ENCODE measurements at regions not wholly inside any gene's neighbourhood (a gene's known extent, or its start where the extent isn't known, plus 50 kb on each side); places are given as distances from the start of the nearest gene placed in this dataset.

- TF ChIP-seq POLR2AphosphoS5 (IDR thresholded peaks at IDR 0.05; ENCODE audit: low read depth, low read length) (no peak), SIN3A (IDR thresholded peaks at IDR 0.05; ENCODE audit: borderline replicate concordance, insufficient read depth, low read length) (no peak), TAF1 (IDR thresholded peaks at IDR 0.05; ENCODE audit: borderline replicate concordance, insufficient read depth, low read length) (no peak), FOXP2 (optimal IDR thresholded peaks at IDR 0.05; ENCODE audit: borderline replicate concordance, extremely low read depth, extremely low read length, insufficient read depth) (no peak)
- TF ChIP-seq, protein P1, sequence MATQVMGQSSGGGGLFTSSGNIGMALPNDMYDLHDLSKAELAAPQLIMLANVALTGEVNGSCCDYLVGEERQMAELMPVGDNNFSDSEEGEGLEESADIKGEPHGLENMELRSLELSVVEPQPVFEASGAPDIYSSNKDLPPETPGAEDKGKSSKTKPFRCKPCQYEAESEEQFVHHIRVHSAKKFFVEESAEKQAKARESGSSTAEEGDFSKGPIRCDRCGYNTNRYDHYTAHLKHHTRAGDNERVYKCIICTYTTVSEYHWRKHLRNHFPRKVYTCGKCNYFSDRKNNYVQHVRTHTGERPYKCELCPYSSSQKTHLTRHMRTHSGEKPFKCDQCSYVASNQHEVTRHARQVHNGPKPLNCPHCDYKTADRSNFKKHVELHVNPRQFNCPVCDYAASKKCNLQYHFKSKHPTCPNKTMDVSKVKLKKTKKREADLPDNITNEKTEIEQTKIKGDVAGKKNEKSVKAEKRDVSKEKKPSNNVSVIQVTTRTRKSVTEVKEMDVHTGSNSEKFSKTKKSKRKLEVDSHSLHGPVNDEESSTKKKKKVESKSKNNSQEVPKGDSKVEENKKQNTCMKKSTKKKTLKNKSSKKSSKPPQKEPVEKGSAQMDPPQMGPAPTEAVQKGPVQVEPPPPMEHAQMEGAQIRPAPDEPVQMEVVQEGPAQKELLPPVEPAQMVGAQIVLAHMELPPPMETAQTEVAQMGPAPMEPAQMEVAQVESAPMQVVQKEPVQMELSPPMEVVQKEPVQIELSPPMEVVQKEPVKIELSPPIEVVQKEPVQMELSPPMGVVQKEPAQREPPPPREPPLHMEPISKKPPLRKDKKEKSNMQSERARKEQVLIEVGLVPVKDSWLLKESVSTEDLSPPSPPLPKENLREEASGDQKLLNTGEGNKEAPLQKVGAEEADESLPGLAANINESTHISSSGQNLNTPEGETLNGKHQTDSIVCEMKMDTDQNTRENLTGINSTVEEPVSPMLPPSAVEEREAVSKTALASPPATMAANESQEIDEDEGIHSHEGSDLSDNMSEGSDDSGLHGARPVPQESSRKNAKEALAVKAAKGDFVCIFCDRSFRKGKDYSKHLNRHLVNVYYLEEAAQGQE (IDR thresholded peaks at IDR 0.05; ENCODE audit: insufficient read depth in 1 of 2, low read depth in 2 of 2, low read length in 2 of 2): no peak
These were observed 990.3 kb downstream of the CDH8 start for GRCh38 chr16:61045931-61046330.

Measured in PFSK-1 (cell line).